GM18502 (cell line): ENCODE measurements at regions not wholly inside any gene's neighbourhood (a gene's known extent, or its start where the extent isn't known, plus 50 kb on each side); places are given as distances from the start of the nearest gene placed in this dataset.
A peak's percentile ranks its signal among the peaks of the same experiment; 100 is the strongest.
"Not testable (repeated sequence)": the region's sequence is repeated elsewhere in the genome, so short reads cannot be mapped to it uniquely, and the experiment has no call there.

ENCODE experiments used
- ATAC-seq: cut with Tn5 transposase; IDR thresholded peaks from one replicate; pipeline ENCODE4 v1.9.1; 2021; ENCODE audit warnings: mild to moderate bottlenecking; ENCODE audit not compliant: unreplicated experiment, poor library complexity

GRCh38 chr10:84838851-84839250 is 510.5 kb downstream of the CCSER2 start:
- ATAC-seq: no peak

DNA sequence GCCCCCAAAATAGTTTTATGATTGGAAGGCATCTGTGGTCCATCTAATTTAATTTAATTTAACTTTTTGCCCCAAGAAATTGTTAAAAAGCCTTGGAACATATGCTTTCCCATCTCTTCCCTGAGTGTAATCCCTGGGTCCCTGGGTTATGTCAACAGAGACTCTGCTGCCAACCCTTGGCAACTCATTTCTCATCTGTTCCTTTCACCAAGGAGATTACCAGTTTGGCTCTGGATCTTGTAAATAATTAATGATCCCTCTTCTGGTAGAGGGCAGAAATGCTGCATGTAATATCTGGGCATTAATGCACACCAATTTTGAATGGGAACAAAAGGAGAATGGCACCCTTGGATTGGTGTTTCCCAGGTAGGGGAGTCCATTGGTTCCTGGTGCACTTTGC is 514.2 kb downstream of the CCSER2 start:
- no peak for ATAC-seq

DNA sequence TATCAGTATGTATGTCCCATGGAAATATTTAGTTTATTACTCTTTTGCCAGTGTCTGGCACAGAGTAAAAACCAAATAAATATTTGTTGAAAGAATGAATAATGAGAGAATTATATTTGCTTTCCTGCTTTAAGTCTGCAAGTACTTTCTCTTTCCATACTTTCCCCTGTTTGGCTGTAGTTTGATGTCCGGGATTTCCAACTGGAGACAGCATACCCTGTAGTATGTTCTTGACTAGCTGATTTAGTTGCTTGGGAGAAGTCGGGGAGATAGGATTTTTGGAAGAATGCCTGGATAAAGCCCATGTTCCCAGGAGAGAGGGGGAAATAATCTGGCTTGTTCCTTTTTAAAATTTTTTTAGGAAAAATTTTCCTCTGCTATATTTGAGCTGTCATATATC is 516.1 kb downstream of the CCSER2 start:
- no peak for ATAC-seq

DNA sequence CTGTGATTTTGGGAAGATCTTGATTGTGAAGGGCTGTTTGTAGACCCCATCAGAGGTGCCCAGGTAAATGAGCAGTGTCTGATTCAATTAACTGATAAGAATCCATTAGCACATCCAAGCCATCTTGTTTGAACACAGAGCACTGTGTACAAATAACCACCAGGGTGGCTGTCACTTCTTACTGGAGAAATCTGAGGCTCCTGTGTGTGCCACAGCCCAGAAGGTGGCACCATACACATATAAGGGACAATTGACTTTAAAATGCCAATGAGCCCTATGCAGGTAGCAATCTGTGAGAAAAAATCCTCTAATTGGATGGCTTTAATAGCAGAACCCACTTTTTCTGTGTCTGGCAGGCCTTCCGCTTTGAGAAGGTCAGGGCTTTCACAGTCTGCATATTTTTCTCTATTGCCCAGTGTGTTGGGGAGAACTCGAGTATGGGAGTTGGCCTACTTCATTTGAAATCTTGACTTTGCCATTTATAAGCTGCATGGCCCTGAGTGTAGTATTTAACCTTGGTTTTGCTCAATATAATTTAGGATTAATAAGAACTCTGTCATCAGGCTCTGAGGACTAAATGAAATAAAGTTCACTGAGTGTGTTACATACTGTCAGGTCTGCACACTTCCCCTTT is 517.4 kb downstream of the CCSER2 start:
- peak; percentile 65 for ATAC-seq

DNA sequence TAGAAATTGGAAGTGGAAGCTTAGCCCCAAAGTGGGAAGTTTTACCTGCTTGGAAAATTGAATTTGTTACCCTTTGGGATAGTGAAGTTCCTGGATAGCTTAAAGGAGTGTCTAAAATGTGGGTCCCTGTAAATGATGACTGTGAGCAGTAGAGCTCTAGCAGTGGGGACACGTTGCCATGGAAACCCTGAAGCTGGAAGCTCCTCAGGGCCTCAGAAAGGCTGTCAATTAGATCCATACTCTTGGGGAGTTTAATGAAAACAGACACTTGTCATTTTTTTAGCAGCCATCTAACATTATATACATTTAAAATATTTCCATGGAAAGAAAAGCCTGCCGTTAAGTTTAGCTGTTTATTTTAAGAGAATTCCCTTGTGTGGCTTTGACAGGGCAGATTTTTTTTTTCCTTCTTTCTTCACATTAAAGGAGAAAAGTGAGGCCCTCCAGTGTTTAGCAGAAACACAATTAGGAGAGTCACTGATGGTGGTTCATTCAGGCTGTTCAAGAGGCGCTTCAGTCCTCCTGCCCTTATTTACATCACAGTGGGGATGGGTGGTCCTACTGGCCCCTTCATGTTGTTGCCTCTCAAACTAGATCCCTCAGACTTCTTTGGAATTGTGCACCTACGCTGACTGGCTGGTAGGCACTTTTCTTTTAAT is 518.4 kb downstream of the CCSER2 start:
- ATAC-seq: no peak

- no peak for ATAC-seq
These were observed 520.6 kb downstream of the CCSER2 start for GRCh38 chr10:84848967-84849366.

DNA sequence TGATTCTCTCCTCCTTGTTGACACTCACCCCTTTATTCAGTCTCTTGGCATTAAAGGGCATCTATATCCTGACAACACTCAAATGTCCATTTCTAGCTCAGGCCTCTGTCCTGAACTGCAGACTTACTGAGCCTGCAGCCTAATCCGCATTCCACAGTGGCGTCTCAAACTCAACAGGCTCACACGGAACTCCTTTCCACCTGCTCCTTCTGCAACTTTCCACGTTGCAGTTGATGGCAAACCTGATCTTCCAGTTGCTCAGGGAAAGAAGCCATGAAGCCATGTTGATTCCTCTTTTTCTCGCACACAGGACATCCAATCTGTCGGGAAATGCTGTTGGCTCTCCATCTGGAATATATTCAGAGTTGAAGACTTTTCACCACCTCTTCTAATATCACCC is 522.4 kb downstream of the CCSER2 start:
- ATAC-seq: no peak

DNA sequence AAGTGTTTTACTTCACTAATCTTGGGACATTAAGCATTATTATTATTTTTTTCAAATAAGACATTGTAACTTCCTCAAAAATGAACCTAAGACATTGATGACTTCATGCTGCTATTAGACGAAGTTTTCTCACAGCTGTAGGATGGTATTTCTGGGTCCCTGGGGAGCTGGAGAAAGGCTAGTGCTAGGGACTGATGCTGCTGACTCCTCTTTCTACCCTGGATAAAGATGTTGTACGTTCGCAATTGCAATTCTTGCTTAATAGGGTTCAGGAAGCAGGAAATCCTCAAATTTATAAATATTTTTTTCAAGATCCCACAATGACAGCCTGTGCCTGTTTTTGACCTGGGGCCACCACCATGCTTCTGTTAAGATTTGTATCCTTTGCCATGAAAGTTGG is 526.0 kb downstream of the CCSER2 start:
- ATAC-seq: no peak

GRCh38 chr10:84860855-84861254 is 532.5 kb downstream of the CCSER2 start:
- ATAC-seq: no peak

- ATAC-seq: no peak
These were observed 534.2 kb downstream of the CCSER2 start for GRCh38 chr10:84862551-84862950.

- no peak for ATAC-seq
These were observed 535.3 kb downstream of the CCSER2 start for GRCh38 chr10:84863675-84864074.

DNA sequence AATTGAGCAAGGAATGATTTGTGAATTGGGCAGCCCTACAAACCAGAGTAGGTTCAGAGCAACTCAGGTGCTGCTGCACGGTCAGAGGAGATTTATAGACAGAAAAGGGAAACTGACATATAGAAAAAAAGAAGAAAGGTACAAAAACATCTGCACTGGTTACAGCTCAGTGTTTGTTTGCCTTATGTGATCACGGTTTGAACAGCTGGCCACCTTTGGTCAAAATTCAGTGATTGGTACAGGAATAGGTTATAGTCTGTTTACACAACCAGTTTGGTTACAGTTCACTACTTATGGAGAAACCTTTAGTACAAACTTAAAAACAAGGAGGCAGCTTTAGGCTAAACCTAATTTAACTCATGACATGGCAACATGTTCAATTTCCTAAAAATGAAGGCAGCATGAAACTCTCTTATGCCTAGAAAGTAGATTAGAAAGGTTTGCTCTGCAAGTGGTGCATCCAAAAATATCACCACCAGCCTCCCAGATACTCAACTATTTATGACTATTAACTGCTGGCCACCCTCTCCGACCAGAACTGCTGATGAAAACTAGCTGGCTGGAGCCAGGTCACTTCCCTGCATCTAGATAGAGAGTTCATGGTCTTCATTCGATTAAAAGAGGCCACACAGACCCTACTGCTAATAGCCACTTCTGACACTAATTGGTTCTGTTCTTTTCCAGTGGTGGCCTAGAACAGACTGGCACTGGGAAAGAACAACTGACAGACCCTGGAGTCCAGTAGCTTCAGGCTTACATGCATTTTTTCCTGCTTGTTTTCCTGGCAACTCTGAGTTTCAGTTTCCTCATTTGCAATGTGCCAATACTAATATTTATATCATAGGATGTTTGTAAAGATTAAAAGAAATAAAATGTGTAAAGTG is 548.0 kb downstream of the CCSER2 start:
- no peak for ATAC-seq

DNA sequence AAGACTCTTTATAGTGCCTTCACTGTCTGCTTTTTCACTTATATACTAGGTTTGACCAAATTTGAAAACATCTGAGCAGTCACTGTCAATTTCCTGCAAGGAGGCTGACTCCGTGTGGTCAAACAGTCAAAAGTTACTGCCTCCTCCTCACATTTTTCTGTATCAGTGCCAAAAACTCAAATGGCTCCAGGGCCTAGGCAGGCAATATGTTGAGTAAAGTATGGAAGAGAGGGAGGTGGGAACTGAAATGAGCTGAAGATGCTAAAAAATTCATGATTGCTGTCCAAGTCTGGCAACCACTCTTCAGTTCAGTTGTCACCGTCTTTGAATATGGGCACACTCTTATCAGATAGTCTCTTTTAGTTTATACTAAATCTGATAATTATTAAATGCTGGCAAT is 551.6 kb downstream of the CCSER2 start:
- no peak for ATAC-seq

DNA sequence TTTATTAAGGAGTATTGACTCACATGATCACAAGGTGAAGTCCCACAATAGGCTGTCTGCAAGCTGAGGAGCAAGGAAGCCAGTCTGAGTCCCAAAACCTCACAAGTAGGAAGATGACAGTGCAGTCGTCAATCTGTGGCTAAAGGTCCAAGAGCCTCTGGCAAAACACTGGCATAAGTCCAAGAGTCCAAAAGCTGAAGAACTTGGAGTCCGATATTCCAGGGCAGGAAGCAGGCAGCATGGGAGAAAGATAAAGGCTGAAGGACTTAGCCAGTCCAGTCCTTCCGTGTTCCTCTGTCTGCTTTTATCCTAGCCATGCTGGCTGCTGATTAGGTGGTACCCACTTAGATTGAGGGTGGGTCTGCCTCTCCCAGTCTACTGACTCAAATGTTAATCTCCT is 553.3 kb downstream of the CCSER2 start:
- ATAC-seq: not testable (repeated sequence)

- no peak for ATAC-seq
These were observed 562.3 kb downstream of the CCSER2 start for GRCh38 chr10:84890706-84891105.

DNA sequence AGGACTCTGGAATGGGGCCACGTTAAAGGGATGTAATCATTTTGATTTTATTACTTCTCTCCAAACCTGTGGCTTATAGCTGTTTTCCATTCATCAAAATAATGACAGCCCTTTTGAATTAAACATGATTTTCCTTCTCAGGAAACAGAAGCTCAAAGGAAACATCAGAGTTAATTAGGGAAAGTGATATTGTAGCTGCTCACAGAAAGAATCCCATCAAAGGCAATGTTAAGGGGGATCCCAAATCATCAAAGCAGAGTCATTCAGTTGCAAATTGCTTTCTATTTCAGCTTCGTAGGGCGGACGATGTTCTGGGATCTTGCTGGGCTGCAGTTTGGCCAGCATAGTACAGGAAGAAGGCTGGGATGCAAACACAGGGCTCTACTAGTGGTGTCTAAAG is 563.2 kb downstream of the CCSER2 start:
- no peak for ATAC-seq

DNA sequence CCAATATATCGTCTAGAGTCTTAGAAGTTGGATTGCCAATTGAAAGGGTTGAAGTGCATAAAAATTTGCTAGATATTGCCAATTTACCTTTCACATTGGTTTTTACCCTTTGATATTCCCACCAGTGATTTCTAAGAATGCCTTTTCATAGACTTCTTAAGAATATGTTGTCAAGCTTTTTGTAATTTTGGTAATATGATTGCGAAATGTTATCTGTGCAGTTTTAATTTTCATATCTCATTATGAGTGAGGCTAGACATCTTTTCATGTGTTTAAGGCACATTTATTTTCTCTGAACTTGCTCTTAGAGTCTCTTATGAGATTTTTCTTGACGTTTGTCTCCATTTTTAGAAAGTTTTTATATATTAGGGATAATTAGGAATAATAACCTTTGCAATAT is 567.2 kb downstream of the CCSER2 start:
- ATAC-seq: no peak

GRCh38 chr10:84896909-84897308 is 568.5 kb downstream of the CCSER2 start:
- no peak for ATAC-seq

DNA sequence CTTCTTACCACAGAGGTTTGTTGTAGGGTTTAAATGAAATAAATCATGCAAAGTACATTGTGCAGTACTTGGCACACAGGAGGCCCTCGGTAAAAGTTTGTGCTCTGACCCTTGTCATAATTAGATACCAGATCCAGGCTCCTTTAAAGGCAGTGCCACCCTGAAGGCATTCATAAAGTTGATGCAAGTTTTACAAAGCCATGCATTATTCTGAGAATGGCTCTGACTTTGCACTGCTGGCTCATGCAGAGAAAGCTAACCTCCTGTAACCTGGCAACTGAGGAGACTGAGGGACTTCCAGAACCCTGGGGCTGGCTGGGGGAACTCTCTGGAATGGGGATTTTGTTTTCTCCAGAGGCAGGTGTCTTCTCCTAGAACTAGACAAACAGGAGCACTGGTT is 570.9 kb downstream of the CCSER2 start:
- ATAC-seq: no peak

GRCh38 chr10:84900141-84900540 is 571.8 kb downstream of the CCSER2 start:
- no peak for ATAC-seq

DNA sequence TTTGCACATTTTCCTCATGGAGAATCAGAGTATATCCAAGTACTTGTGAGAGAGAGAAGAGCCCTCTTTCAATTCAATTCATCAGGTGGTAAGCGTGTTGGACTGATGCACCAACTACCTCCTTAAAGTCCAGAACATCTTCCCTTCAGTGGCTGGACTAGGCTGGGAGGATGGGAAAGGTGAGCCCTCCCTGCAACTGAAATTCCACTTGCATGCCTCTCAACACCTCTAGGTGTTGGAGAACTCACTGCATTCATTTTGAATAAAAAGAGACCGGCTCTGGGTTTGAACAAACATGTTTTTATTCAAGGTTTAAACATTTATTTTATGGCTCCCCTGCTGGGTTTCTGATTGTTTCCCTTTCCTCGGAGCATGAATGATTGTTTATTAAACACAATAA is 573.5 kb downstream of the CCSER2 start:
- no peak for ATAC-seq
